Anterior cingulate cortex (tissue), 58 donors: ENCODE measurements at regions not wholly inside any gene's neighbourhood (a gene's known extent, or its start where the extent isn't known, plus 50 kb on each side); places are given as distances from the start of the nearest gene placed in this dataset.
A peak's percentile ranks its signal among the peaks of the same experiment; 100 is the strongest.

Source experiments
- DNase-seq, 58 donors: peaks; one replicate each; lab custom pipeline; 2025; lab: John Stamatoyannopoulos, UW

DNA sequence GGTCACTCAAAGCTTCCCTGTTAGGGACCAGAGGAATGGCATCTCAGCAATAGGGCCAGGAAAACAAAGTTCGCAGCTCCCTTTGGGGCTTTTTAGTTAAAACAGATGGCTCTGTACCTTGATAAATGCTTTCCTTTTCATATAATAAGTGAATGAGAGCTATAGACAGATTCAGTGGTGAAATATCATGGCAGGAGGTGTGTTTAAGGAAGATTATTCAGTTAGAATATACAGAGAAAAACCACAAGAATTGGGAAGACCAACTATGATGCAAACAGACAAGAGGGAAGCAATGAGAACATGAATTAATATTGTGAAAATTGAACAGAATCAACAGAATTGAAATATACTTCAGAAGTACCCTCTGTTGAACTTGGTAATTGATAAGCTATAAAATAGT lies 379.4 kb downstream of the PLPP3 start:
- no peak for DNase-seq

DNA sequence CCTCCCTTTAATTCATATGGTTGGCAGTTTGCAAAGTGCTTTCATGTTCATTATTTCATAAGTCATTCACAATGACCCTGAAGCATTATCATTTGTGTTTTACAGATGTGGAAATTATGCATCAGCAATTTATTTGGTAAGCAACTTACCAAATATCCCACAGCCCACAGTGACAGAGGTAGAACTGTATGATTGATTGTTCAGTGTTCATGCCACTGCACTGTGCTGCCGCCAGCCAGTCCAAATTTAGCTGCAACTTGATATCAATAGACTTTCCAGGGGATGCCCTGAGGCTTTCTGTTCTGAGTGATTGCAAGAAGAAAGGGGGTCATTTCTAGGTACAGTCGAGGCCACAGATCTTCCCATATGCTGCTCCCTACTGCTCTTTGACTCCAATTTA lies 380.3 kb downstream of the PLPP3 start:
- DNase-seq, result no peak

DNA sequence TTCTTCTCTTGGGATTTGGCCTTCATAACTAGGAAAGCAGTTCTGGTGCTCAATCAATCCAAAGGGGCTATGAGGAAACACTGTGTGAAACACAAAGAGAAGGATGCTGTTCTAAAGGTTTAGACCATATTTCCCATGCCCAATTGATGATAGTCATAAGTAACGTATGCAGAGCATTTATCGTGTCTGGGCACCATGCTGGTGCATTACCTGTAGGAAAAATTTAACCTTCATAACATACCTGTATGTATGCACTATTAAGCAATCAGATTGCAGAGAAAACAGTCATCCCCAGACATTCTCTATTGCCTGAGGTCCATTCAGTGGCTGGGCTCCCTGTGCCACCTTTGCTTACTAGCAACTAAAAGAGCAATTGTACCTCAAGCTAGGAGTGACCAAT lies 381.4 kb downstream of the PLPP3 start:
- DNase-seq, result no peak

DNA sequence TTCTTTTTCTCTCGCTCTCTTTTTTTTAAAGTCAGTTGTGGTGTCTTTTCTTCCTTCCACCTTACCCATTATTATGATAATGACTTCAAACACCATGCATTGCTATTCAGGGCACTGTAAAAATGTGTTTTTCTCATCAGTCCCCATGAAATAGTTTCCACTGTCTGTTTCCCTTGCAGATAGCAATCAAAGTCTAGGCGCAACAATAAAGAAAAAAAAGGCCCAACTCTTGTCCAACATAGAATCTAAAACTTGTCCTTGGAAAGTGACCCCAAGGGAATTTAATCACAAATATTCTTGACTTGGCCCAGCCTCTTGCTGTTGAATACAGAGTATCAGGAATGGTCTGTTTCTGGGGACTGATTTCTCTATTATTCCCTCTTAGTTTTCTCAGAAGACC lies 382.5 kb downstream of the PLPP3 start:
- no peak for DNase-seq

DNA sequence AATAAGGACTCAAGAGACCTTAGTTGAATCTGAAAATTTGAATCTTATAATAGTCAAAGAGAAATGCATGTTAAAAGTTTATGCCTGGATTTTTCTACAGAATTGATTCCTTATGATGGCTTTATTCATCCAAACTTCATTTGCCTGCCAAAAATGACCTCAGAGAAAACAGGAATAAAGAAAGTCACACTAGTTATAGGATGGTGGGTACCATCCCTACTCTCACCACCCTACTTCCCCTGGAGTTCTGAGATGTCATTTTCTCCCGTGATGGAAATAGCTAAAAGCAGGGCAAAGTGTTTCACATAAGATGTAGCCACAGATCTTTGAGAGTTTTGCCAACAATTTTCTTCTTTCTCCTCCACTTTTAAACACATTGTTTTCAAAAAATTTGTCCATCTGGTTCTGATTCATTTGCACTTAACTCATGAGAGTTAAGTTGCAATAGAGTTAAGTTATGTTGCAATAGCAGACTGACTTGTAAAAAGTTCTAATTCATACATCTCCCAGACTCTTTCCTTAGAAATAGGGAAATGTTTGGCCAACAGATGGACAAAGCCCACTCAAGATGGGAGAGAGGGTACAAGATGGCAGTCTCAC lies 384.6 kb downstream of the PLPP3 start:
- DNase-seq, result no peak

DNA sequence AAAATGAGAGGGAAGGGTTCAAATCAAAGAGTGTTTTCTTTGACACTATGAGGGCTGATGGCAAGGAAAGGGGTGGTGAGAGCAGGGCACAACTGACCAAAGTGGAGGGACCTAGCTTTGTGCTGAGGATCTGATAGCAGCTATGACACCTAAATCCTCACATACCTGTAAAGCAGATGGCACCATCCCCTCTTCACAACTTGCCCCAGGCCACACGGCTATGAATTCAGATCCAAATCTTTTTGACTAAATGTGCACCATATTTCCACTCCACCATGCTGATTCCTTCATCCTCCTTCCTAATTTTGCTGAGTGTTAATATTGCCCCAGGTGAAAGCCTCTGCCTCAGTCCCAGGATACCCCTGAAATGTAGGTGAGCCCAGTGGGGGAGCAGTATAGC lies 385.7 kb downstream of the PLPP3 start:
- DNase-seq, result no peak

DNA sequence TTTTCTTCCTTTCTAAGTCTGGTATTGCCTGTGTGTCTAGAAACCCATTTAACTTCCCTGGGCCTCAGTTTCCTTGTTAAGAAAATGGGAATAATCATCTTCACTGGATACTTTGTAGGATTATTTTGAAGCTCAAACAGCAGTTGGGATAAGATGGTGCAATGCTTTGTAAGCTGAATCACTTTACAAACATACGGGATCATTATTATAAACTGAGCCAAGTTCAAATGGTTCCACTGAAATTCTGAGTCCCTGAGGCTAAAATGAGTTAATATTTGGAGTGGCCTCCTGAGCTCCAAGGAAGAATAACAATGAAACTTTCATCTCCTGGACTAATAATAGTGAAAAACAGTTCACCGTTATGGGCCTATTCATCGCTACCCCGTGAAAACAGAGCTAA lies 388.0 kb downstream of the PLPP3 start:
- DNase-seq, result no peak

DNA sequence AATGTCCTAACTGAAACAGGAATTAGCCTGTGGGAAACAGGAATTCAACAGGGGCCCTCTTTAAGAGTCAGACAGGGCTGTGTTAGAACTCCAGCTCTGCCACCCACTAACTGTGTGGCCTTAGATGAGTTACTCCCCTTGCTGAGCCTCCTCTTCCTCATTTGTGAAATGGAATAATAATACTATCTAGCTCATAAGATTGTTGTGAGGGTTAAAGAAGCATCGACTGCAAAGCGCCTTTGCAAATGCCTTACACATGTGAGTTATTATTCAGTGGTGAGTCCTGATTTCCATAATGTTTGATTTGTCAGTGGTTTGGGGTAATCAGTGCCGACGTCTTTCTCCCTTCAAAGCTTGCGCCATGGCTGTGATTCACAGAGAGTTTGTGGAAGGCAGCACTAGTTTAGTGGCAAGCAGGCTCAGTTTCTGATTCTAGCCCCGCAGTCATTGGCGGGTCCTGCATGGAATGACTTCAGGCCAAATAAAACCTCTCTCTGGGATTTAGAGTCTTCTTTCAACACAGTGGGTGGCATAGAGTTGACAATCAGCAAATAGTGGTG lies 388.5 kb downstream of the PLPP3 start:
- DNase-seq, result no peak

DNA sequence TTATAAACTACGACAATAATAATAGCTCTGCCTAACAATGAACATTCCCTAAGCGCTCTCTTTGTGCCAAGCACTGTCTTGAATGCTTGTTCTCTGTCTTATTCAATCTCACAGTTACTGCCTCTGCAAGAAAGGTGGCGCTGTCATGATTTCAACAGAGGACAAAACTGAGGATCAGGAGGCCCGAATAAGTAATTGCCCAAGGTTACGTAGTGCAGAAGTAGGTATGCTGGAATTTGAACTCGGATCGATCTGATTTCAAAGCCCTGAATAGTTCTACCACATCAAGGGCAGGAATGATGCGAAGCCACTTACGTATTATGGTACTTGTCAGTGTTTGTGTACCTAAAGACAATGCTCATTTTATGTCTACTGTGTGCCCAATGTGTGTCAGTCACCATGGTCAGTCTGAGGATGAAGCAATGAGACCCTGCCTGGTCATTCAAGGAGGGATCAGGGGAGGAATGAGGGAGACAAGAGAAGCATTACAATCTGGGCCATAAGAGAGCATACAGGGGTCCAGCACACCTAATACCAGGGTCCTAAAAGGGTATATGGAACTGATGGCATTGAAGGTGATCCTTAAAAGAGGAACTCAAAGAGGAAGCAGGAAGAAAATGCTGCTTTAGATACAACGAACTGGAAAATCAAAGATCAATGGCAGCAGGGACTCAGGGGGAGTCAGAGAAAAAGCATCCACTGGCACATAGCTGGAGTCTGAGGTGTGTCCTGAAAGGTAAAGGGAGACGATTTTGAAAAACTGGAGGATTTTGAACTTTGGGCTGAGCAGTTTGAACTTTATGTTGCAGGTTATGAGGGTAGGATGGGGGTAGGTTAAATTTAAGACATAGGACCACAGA lies 389.2 kb downstream of the PLPP3 start:
- DNase-seq, result peak in 2 of 58 donors; percentile 3 to 15

DNA sequence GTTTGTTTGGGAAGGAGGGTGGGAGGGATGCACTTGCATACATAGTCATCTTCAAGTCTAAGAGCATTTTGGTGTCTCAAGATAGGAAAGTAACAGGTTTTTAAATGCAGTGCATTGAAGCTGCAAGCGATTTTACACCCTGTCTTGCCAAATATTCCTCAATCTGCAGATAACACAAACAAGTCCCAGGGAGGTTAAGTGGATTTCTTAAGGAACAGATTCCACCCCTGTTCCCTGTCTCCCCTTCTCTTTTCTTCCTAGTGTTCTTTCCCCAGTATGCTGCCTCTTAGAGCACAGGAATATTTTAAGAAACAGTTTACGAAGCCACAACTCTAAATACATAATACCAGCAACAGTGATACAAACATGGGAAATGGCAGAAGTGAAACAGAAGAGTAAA lies 389.9 kb downstream of the PLPP3 start:
- no peak for DNase-seq

DNA sequence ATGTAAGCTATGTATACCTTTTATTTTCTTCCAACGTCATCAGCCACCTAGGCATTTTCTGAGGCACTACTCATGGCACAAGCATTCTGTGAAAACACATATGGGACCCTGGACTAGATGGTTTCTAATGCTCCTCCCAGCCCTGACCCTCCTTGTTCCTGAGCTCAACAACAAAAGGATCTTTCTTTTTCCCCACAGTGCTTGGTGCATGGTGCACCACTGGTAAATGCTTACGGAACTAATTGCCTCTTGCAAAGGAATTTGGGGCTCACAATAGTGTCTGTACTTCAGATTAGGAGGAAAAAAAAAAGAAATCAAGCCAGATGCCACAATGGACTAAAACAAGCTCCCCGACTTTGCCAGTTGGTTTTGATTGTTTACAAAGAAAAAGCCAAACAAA lies 390.5 kb downstream of the PLPP3 start:
- DNase-seq, result no peak

DNA sequence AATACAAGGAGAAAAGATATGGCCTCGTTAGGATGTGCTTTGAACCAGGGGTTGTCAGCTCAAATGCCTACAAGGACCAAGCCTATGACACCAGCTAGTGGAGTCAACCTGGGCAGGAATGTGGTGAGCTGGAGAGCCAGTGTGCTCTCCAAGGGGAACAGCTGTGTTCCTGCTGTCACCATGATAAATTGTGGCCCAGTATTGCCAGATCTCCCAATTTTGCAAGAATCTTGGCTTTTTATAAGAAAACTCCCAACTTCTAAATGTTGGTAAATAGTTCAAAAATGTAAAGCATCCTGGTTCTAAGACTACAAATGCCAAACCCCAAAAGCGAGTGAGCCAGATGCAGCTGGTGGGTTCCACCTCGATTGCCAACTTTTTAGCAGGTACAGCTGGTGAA lies 391.1 kb downstream of the PLPP3 start:
- no peak for DNase-seq

DNA sequence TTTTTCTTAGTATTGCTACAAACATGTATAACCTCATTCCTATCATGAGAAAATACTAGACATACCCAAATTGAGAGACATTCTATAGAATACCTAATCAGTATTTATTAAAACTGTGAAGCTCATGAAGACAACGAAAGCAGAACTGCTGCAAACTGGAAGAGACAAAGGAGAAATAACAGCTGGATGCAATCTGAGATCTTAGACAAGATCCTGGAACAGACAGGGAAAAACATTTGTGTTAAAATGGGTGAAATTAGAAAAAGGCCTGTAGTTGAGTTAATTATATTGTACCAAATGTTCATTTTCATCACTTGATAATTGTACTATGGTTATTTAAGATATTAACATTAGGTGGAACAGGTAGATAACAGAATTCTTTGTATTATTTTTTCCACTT lies 392.0 kb downstream of the PLPP3 start:
- no peak for DNase-seq

DNA sequence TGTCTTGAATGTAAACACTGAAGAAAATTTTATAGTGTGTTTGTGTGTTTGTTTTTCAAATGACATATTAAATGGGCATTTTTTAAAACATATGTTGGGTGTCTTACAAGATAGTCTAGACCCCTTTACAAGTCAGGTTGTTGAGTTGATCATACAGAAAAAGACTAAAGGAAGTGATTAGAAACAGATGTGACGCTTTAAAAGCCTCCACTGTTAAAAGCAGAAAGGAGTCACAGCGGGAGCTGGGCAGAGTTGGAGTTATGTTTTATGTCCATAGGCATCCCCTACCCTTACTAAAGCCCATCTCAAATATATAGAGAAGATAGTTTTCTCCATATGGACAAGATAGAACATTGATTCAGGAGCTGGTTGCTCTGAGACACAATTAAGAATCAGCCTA lies 393.9 kb downstream of the PLPP3 start:
- no peak for DNase-seq

DNA sequence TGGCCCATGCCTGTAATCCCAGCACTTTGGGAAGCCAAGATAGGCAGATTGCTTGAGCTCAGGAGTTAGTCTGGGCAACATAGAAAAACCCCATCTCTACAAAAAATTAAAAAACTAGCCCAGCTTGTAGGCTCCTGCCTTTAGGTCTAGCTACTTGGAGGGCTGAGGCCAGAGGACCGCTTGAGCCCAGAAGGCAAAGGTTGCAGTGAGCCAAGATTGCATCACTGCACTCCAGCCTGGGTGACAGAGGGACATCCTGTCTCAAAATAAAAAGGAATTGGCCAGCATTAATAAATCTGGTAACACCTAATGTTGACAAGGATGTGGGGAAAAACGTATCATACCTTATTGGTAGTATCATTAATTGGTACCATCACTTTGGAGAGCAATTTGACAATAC lies 396.2 kb downstream of the PLPP3 start:
- no peak for DNase-seq

DNA sequence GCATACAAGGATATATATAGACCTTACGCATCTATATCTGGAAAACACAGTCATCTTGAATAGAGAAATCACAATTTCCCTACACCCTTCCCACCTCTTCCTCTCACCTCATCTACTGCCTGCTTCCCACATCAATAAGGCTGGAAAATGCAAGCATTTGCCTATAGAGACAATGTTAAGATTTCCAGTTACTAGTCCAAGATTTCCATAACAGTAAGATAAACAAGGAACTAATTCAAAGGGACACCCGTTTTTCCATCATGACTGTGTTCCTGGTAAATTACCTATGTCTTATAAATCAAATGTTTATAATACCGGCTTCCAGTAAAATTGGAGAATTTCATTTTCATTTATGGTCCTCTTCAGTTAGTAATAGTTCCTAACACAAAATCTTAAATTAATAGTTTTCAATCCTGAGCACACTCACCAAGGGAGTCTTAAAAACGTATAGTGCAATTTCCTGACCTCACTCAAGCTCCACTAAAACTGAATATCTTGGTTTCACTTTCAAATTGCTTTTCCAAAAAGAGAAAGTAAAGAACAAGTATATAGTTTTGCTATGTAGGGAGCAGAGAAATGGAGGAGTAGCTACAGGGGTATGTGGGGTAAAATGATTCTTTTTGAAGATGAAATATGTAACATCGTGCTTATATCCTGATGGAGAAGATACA lies 398.7 kb downstream of the PLPP3 start:
- DNase-seq, result no peak

DNA sequence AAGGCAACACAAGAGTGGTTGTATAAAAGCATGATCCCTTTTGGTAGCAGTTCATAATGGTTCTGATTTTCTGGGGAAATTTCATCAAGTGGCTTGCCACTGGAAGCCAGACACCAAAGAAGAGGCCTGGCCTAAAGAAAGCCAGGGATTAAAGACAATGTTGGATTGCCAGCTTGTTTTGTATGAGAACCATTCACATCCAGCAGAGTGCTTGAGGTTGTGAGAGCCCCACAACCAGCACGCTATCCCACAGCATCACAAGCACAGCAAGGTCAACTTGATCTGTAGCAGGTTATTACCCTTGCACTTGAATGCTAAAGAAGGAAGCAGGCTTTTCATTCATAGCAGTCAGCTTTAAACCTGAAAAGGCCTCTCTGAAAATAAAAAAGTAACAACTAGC lies 399.8 kb downstream of the PLPP3 start:
- DNase-seq, result no peak

DNA sequence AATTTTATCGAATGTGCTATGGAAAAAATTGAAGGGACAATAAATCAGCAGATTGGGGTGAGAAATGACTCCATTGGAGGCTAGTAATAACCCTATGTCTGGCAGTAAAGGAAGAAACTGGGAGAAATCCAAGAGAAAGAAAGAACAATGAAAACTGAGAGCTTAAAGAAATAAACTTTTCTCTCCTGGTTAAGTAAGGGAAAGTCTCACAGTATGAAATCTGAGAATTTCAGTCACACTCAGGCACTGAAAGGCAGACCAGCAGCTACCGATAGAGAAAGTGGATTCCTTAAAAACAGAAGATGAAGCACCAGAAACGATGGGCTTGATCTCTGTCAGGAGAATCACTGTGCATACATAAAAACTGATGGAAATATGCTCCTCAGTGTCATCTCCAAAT lies 404.2 kb downstream of the PLPP3 start:
- no peak for DNase-seq

DNA sequence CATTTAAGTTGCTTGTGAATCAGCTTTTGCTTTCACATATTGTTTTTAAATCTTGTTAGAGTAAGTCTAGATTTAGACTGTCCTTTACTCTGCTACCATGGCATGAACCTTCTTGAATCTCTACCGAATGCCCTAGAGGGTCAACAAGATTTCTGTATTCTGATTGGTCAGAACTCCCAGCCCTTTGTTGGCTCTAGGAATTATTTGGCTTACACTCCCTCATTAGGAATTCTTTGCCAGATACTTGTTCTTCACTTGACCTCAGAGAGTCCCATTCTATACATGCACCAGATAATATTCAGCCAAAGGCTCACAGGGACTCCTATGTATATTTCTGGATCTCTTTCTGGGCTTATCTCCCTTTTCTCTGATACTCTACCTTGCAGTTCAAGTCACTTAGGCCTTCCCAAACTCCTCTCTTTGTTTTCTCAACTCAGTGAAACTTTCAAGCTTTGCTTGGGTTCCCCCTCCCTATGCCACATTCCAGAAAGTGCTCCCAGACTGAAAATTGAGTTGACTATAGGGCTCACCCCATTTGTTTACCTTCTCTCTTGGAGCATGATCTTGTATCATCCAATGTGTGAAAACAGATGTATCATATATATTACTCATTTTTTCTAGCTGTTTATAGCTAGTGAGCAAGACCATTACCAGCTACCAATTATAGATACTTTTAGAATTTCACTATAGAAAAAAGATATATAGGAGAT lies 405.0 kb downstream of the PLPP3 start:
- no peak for DNase-seq

DNA sequence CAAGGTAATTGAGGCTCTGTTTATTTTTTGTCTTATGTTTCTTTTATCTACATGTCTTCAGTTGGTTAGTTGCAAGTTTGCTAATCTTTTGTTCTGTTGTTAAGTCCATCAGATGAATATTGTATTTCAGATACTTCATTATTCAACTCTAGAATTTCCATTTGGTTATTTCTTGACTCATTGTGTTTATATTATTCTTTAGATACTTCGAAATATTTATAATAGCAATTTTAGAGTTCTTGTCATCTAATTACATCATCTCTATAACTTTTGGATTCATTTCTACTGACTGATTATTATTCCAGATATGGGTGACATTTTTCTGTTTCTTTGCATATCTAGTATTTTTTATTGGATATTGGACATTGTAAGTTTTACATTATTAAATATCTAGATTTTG lies 405.6 kb downstream of the PLPP3 start:
- no peak for DNase-seq

DNA sequence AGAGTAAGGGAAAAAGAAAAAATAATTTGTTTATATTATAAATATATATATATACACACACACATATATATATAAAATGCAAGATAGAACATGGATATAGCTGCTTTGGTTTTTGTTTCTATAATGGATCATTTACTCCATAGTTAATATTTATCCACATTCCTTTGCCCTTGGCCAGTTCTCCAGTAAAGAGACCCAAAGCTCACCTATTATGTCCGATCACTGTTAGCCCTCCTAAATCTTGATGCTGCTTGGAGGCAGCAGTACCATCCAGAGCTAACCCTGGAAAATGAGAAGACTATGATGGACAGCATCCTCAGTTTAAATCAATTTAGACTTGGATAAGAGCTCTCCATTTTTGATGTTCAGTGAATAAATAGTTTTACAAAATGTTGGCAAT lies 407.7 kb downstream of the PLPP3 start:
- no peak for DNase-seq
